ENCODE measurements at regions not wholly inside any gene's neighbourhood (a gene's known extent, or its start where the extent isn't known, plus 50 kb on each side); places are given as distances from the start of the nearest gene placed in this dataset.

GRCh38 chr14:40842816-40843215 is 763.9 kb upstream of the LRFN5 start:
- TF ChIP-seq CTCF (conservative IDR thresholded peaks at IDR 0.05) (no peak), ZFX (IDR thresholded peaks at IDR 0.05) (no peak)

Measured in C4-2B (cell line).